ENCODE measurements at regions not wholly inside any gene's neighbourhood (a gene's known extent, or its start where the extent isn't known, plus 50 kb on each side); places are given as distances from the start of the nearest gene placed in this dataset.
"Not testable (repeated sequence)": the region's sequence is repeated elsewhere in the genome, so short reads cannot be mapped to it uniquely, and the experiment has no call there.

DNA sequence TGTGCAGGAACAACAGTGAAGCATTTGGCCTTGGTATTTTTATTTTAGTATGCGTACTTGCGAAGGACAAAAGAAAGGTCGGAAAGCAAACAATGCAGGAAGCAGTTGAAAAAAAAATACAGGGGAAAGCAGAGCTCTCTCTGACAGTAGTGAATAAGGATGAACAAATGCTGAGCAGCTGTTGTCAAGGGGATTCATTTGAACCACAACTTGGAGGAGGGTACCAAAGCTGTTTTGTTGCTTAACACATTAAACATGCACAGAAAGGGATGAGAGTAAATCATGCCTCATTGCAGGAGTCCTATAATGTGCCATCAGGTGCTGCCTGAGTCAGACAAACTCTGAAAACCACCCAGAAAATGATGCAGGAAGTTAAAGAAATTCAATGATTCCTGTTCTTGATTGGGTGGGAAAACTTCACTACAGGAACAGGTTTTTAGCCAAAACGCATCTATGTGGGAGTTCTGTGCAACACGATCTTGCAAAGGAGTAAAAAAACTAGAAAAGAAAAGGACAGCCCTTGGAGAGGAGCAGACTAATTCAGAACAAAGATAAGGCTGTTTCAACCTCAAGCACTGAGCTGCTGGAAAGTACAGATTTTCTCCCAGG, 2113.5 kb downstream of the LRRC4C start:
- no peak for DNase-seq (ENCODE audit: extremely low read depth, insufficient read length)
- Histone ChIP-seq H3K4me3 (replicated peaks; ENCODE audit: low read depth, low read length) (no peak overlapping the region), H3K36me3 (ENCODE audit: control insufficient read depth, insufficient read depth, low read length) (no peaks in the 10 kb centered on the region), H3K27me3 (replicated peaks; ENCODE audit: control insufficient read depth, insufficient read depth, low read length) (no peaks in the 10 kb centered on the region)
- TF ChIP-seq, protein P1, sequence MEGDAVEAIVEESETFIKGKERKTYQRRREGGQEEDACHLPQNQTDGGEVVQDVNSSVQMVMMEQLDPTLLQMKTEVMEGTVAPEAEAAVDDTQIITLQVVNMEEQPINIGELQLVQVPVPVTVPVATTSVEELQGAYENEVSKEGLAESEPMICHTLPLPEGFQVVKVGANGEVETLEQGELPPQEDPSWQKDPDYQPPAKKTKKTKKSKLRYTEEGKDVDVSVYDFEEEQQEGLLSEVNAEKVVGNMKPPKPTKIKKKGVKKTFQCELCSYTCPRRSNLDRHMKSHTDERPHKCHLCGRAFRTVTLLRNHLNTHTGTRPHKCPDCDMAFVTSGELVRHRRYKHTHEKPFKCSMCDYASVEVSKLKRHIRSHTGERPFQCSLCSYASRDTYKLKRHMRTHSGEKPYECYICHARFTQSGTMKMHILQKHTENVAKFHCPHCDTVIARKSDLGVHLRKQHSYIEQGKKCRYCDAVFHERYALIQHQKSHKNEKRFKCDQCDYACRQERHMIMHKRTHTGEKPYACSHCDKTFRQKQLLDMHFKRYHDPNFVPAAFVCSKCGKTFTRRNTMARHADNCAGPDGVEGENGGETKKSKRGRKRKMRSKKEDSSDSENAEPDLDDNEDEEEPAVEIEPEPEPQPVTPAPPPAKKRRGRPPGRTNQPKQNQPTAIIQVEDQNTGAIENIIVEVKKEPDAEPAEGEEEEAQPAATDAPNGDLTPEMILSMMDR (IDR thresholded peaks at IDR 0.05; ENCODE audit: insufficient read depth, low read length, poor library complexity, severe bottlenecking), result no peak

DNA sequence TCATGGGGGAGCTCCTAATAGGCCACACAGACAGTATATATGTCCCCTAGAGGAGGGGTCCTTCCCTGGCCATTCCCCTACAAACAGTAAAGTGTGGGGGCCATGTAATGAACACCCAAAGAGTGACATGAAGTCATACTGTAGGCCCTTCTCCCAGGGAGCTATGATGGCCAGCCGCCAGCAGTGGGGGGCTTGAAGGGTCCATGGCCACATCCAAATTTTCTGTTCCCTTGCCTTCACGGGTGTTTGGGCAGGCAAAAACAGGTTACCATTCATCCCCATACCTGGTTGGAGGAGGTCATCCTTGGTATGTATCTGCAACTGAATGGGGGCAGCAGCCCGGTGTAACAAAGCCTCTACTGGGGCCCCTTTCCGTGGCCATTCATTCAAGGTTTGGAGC, 2118.0 kb downstream of the LRRC4C start:
- H3K4me3 ChIP-seq (replicated peaks; ENCODE audit: low read depth, low read length), result no peak overlapping the region
- no peaks in the 10 kb centered on the region for H3K27me3 ChIP-seq (replicated peaks; ENCODE audit: control insufficient read depth, insufficient read depth, low read length)
- TF ChIP-seq, protein P1 (IDR thresholded peaks at IDR 0.05; ENCODE audit: insufficient read depth, low read length, poor library complexity, severe bottlenecking), result no peak
- no peaks in the 10 kb centered on the region for H3K36me3 ChIP-seq (ENCODE audit: control insufficient read depth, insufficient read depth, low read length)
- no peak for DNase-seq (ENCODE audit: extremely low read depth, insufficient read length)

DNA sequence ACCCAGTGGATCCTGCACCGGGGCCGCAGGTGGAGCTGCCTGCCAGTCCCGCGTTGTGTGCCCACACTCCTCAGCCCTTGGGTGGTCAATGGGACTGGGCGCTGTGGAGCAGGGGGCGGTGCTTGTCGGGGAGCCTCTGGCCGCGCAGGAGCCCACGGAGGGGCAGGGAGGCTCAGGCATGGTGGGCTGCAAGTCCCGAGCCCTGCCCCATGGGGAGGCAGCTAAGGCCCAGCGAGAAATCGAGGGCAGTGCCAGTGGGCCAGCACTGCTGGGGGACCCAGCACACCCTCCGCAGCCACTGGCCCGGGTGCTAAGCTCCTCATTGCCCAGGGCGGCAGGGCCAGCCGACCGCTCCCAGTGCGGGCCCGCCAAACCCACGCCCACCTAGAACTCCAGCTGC, 2126.4 kb downstream of the LRRC4C start:
- H3K4me3 ChIP-seq (replicated peaks; ENCODE audit: low read depth, low read length); DNase-seq (ENCODE audit: extremely low read depth, insufficient read length): not testable (repeated sequence)

DNA sequence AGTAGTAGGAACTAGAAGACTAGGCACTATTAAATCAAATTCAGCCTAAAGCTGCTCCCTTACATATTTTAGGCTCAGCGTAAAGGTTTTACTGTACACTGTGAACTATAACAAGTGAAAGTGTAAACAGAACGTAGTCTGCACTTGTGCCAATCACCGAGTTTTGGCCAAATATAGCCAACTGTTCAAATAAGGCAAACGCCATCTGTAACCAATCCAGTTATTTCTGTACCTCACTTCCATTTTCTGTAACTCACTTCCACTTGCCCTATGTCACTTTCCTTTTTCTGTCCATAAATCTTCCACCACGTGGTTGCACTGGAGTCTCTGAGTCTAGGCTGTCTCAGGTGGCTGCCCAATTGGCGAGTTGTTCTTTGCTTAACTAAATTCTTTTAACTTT, 2132.2 kb downstream of the LRRC4C start:
- no peak overlapping the region for H3K4me3 ChIP-seq (replicated peaks; ENCODE audit: low read depth, low read length)
- TF ChIP-seq, protein P1 (IDR thresholded peaks at IDR 0.05; ENCODE audit: insufficient read depth, low read length, poor library complexity, severe bottlenecking), result no peak
- no peaks in the 10 kb centered on the region for H3K36me3 ChIP-seq (ENCODE audit: control insufficient read depth, insufficient read depth, low read length)
- no peaks in the 10 kb centered on the region for H3K27me3 ChIP-seq (replicated peaks; ENCODE audit: control insufficient read depth, insufficient read depth, low read length)
- no peak for DNase-seq (ENCODE audit: extremely low read depth, insufficient read length)

More for the DNA sequence above, 2126.4 kb downstream of the LRRC4C start:
- H3K36me3 ChIP-seq (ENCODE audit: control insufficient read depth, insufficient read depth, low read length); H3K27me3 ChIP-seq (replicated peaks; ENCODE audit: control insufficient read depth, insufficient read depth, low read length): not testable (repeated sequence)

DNA sequence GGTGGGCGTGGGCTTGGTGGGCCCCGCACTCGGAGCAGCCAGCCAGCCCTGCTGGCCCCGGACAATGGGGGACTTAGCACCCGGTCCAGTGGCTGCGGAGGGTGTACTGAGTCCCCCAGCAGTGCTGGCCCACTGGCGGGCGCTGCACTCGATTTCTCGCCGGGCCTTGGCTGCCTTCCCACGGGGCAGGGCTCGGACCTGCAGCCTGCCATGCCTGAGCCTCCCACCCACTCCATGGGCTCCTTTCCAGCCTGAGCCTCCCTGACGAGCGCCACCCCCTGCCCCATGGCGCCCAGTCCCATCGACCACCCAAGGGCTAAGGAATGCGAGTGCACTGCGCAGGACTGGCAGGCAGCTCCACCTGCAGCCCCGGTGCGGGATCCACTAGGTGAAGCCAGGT, 2147.6 kb downstream of the LRRC4C start:
- H3K27me3 ChIP-seq (replicated peaks; ENCODE audit: control insufficient read depth, insufficient read depth, low read length); DNase-seq (ENCODE audit: extremely low read depth, insufficient read length); H3K4me3 ChIP-seq (replicated peaks; ENCODE audit: low read depth, low read length); H3K36me3 ChIP-seq (ENCODE audit: control insufficient read depth, insufficient read depth, low read length): not testable (repeated sequence)

DNA sequence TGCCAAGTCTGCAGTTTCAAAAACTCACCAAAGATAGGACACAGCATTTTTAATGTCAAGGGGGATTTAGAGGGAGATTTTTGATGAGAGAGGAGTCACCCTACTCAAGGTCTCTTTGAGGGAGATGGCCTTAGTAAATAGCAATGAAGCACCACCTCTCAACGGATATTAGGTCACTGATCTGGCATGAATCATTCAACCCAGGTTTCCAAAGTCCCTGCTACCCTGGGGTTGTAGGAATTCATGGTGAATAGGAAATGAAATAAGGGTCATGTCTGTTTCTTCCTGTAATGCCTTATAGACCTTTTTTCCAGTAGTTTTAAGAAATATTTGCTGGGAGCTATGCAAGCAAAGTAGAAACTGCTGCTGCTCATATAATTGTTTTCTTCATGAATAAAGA, 2154.9 kb downstream of the LRRC4C start:
- Histone ChIP-seq H3K36me3 (ENCODE audit: control insufficient read depth, insufficient read depth, low read length) (no peaks in the 10 kb centered on the region), H3K4me3 (replicated peaks; ENCODE audit: low read depth, low read length) (no peak overlapping the region), H3K27me3 (replicated peaks; ENCODE audit: control insufficient read depth, insufficient read depth, low read length) (no peaks in the 10 kb centered on the region)
- TF ChIP-seq, protein P1 (IDR thresholded peaks at IDR 0.05; ENCODE audit: insufficient read depth, low read length, poor library complexity, severe bottlenecking), result no peak
- no peak for DNase-seq (ENCODE audit: extremely low read depth, insufficient read length)

DNA sequence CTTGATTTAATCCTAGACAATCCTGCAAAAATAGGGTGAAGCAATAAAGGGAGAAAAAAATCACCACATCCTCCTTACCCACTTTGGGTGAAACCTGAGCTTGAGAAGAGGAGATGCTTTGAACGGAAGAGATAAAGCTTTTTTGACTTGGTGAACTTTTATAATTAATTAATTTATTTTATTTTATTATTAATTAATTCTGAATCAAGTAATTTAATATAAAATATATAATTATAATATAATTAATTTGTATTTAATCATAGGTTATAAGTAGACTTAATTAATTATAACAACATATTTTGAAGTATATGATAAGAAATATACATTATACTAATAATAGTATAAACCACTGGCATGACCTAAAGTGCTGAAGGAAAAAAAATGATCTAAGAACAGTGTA, 2164.8 kb downstream of the LRRC4C start:
- Histone ChIP-seq H3K4me3 (replicated peaks; ENCODE audit: low read depth, low read length) (no peak overlapping the region), H3K36me3 (ENCODE audit: control insufficient read depth, insufficient read depth, low read length) (no peaks in the 10 kb centered on the region), H3K27me3 (replicated peaks; ENCODE audit: control insufficient read depth, insufficient read depth, low read length) (no peaks in the 10 kb centered on the region)
- no peak for DNase-seq (ENCODE audit: extremely low read depth, insufficient read length)
- TF ChIP-seq, protein P1 (IDR thresholded peaks at IDR 0.05; ENCODE audit: insufficient read depth, low read length, poor library complexity, severe bottlenecking), result no peak

All from GM06990 (cell line).